ENCODE measurements at regions not wholly inside any gene's neighbourhood (a gene's known extent, or its start where the extent isn't known, plus 50 kb on each side); places are given as distances from the start of the nearest gene placed in this dataset.

DNA sequence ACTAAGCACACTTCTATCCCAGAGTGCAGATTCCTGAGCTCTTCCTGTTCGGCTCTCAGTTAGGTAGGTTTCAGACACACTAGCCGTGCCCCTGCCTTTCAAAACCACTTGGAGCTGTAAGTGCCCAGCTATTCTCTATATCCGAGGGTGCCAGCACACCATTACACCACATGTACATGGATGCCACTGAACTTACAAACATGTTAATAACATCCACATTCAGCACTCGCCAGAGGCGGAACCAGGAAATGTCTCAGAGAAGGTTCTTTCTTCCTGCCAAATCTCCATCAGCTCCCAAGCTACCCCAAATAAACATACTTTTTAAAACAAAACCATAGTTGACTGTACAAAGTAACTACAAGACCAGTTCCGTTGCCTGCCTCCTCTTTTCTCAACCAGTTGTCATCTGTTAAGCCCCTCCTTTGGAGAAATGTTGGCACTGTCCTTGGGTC, 78.4 kb upstream of the CTTNBP2NL start:
- H3K9me3 Mint-ChIP-seq: no peaks in the 10 kb centered on the region
- H3K36me3 Mint-ChIP-seq (ENCODE audit: low read depth): no peaks in the 10 kb centered on the region
- peaks cover 6% of the 10 kb centered on the region for H3K27me3 Mint-ChIP-seq
- no peak overlapping the region for H3K4me3 Mint-ChIP-seq
- no peaks in the 10 kb centered on the region for H3K4me1 Mint-ChIP-seq (ENCODE audit: low read depth)
- no peak overlapping the region for H3K27ac Mint-ChIP-seq
- no peak for DNase-seq

- H3K4me3 Mint-ChIP-seq: no peak overlapping the region
- no peaks in the 10 kb centered on the region for H3K36me3 Mint-ChIP-seq (ENCODE audit: low read depth)
- no peaks in the 10 kb centered on the region for H3K4me1 Mint-ChIP-seq (ENCODE audit: low read depth)
- DNase-seq: no peak
- no peaks in the 10 kb centered on the region for H3K9me3 Mint-ChIP-seq
- peaks cover 4% of the 10 kb centered on the region for H3K27me3 Mint-ChIP-seq
- H3K27ac Mint-ChIP-seq: no peak overlapping the region
These were observed 77.8 kb upstream of the CTTNBP2NL start for GRCh38 chr1:112318263-112318662.

- Mint-ChIP-seq H3K4me3 (no peak overlapping the region), H3K36me3 (ENCODE audit: low read depth) (no peaks in the 10 kb centered on the region), H3K4me1 (ENCODE audit: low read depth) (no peaks in the 10 kb centered on the region), H3K27ac (no peak overlapping the region), H3K9me3 (no peaks in the 10 kb centered on the region), H3K27me3 (no peaks in the 10 kb centered on the region)
- DNase-seq: no peak
These were observed 77.2 kb upstream of the CTTNBP2NL start for GRCh38 chr1:112318698-112319370.

GRCh38 chr1:112319371-112320040, 76.5 kb upstream of the CTTNBP2NL start:
- no peak for DNase-seq
- H3K4me3 Mint-ChIP-seq: no peak overlapping the region
- no peaks in the 10 kb centered on the region for H3K4me1 Mint-ChIP-seq (ENCODE audit: low read depth)
- no peak overlapping the region for H3K27ac Mint-ChIP-seq
- no peaks in the 10 kb centered on the region for H3K36me3 Mint-ChIP-seq (ENCODE audit: low read depth)
- H3K9me3 Mint-ChIP-seq: no peaks in the 10 kb centered on the region
- H3K27me3 Mint-ChIP-seq: no peaks in the 10 kb centered on the region

DNA sequence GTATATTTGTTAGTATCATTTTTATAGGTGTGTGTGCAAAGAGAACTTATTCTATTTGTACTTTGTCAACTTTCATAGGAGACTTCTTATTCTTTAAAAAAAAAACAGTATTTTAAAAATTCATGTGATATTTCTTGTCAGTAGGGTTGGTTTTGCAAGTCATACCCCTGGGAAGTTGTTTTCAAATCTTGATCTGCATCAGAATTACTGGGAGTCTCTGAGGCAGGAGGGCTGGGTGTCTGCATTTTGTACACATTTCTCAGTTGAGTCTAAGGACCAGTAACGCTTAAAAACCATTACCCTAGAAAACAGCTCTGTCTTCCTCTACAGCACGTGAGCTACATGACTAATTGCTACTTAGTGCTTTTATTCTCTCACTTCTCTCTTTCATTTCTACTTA, 76.0 kb upstream of the CTTNBP2NL start:
- Mint-ChIP-seq H3K36me3 (ENCODE audit: low read depth) (no peaks in the 10 kb centered on the region), H3K27ac (no peak overlapping the region), H3K9me3 (no peaks in the 10 kb centered on the region), H3K27me3 (peaks cover under 1% of the 10 kb centered on the region), H3K4me3 (no peak overlapping the region), H3K4me1 (ENCODE audit: low read depth) (no peaks in the 10 kb centered on the region)
- no peak for DNase-seq

DNA sequence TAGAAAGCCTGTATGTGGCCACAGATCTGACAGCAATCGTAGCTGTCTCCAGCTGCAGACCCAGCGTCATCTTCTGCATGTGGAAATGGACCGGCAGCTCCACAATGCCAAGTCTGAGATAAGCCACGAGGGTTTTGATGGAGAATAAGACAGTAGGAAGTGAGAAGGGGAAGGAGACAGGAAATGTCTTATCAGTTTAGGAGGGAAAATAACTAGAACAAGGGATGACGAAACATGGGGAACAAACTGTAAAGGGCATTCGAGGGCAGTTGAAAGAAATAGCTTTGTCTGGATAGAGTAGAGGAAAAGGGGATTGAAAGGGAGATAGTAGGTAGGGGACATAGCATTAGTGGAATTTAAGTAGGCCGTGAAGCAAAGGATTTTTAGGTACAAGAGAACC, 74.0 kb upstream of the CTTNBP2NL start:
- Mint-ChIP-seq H3K4me3 (no peak overlapping the region), H3K27me3 (peaks cover 12% of the 10 kb centered on the region), H3K27ac (no peak overlapping the region), H3K4me1 (ENCODE audit: low read depth) (no peaks in the 10 kb centered on the region), H3K9me3 (no peaks in the 10 kb centered on the region), H3K36me3 (ENCODE audit: low read depth) (no peaks in the 10 kb centered on the region)
- DNase-seq: no peak

DNA sequence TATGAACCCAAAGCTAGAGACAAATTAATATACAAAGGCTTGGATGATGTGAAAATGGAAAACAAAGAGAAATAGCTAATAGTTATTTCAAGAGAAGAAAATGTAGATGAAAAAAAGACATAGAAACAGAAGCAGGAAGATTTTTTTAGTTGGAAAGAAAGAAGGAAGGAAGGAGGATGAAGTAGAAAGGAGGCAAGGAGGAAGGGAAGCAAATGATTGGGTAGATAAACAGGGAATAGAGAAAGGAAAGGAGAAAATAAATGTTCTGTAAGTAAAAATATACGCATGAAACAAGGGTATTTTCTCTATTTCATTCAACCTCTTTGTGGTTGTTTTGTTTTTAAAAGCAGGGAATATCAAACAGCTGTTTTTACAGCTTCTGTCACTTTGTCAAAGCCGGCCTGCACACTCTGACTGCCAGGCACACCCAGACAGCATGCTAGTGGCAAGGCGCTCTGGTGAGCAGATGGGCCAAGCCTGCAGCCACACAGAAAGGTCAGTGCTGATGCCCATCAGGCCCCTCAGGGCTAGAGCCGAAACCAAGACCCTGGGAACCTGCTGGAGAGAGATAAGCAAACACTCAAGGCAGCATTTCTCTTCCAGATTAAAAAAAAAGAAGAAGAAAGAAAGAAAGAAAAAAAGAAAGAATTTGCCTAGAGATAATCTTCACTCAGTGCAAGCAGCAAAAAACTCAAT, 72.9 kb upstream of the CTTNBP2NL start:
- Mint-ChIP-seq H3K4me1 (ENCODE audit: low read depth) (no peaks in the 10 kb centered on the region), H3K4me3 (no peak overlapping the region), H3K36me3 (ENCODE audit: low read depth) (no peaks in the 10 kb centered on the region), H3K27me3 (peaks cover 15% of the 10 kb centered on the region), H3K27ac (no peak overlapping the region), H3K9me3 (no peaks in the 10 kb centered on the region)
- no peak for DNase-seq

- peaks cover 23% of the 10 kb centered on the region for H3K27me3 Mint-ChIP-seq
These were observed 70.5 kb upstream of the CTTNBP2NL start for GRCh38 chr1:112325504-112325903.

GRCh38 chr1:112328600-112328999, 67.4 kb upstream of the CTTNBP2NL start:
- Mint-ChIP-seq H3K27ac (no peak overlapping the region), H3K27me3 (peaks cover 34% of the 10 kb centered on the region), H3K4me3 (no peak overlapping the region), H3K4me1 (ENCODE audit: low read depth) (no peaks in the 10 kb centered on the region), H3K9me3 (no peaks in the 10 kb centered on the region), H3K36me3 (ENCODE audit: low read depth) (no peaks in the 10 kb centered on the region)
- DNase-seq: no peak

More at GRCh38 chr1:112325504-112325903, 70.5 kb upstream of the CTTNBP2NL start:
- DNase-seq: no peak
- Mint-ChIP-seq H3K4me3 (no peak overlapping the region), H3K36me3 (ENCODE audit: low read depth) (no peaks in the 10 kb centered on the region), H3K4me1 (ENCODE audit: low read depth) (no peaks in the 10 kb centered on the region), H3K27ac (no peak overlapping the region), H3K9me3 (no peaks in the 10 kb centered on the region)

GRCh38 chr1:112332176-112333150, 63.6 kb upstream of the CTTNBP2NL start:
- Mint-ChIP-seq H3K27me3 (peaks cover 33% of the 10 kb centered on the region), H3K4me1 (ENCODE audit: low read depth) (peaks cover 6% of the 10 kb centered on the region), H3K36me3 (ENCODE audit: low read depth) (no peaks in the 10 kb centered on the region), H3K4me3 (no peak overlapping the region), H3K27ac (no peak overlapping the region), H3K9me3 (no peaks in the 10 kb centered on the region)
- DNase-seq: no peak

GRCh38 chr1:112335351-112335750, 60.7 kb upstream of the CTTNBP2NL start:
- H3K27me3 Mint-ChIP-seq: peaks cover 40% of the 10 kb centered on the region
- no peak overlapping the region for H3K27ac Mint-ChIP-seq
- no peaks in the 10 kb centered on the region for H3K9me3 Mint-ChIP-seq
- H3K4me3 Mint-ChIP-seq: no peak overlapping the region
- no peaks in the 10 kb centered on the region for H3K36me3 Mint-ChIP-seq (ENCODE audit: low read depth)
- DNase-seq: no peak
- peaks cover 6% of the 10 kb centered on the region for H3K4me1 Mint-ChIP-seq (ENCODE audit: low read depth)

- peaks cover 33% of the 10 kb centered on the region for H3K27me3 Mint-ChIP-seq
- no peak overlapping the region for H3K4me3 Mint-ChIP-seq
These were observed 58.9 kb upstream of the CTTNBP2NL start for GRCh38 chr1:112337028-112337531.

DNA sequence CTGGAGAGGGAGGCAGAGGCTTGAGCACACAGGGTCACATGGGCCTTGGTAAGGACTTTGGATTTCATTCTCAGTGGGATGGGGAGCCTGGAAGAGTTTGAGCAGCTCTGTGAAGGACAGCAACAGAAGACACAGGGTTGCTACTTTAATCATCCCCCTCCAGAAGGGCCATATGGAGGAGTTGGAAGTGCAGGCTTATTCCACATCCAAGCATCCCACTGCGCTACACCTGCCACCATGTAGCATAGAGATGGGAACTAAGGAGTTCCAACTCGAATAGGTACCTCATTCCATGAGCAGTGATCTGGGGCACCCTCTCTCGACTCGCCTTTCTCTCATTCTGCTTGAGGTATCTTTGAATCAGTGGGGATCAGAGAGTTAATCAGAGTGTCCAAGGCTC, 54.0 kb upstream of the CTTNBP2NL start:
- H3K4me3 Mint-ChIP-seq: no peak overlapping the region
- H3K36me3 Mint-ChIP-seq (ENCODE audit: low read depth): no peaks in the 10 kb centered on the region
- no peaks in the 10 kb centered on the region for H3K9me3 Mint-ChIP-seq
- peaks cover 20% of the 10 kb centered on the region for H3K4me1 Mint-ChIP-seq (ENCODE audit: low read depth)
- H3K27ac Mint-ChIP-seq: no peak overlapping the region
- no peak for DNase-seq
- peaks cover 19% of the 10 kb centered on the region for H3K27me3 Mint-ChIP-seq

More at GRCh38 chr1:112337028-112337531, 58.9 kb upstream of the CTTNBP2NL start:
- Mint-ChIP-seq H3K36me3 (ENCODE audit: low read depth) (no peaks in the 10 kb centered on the region), H3K4me1 (ENCODE audit: low read depth) (peaks cover 6% of the 10 kb centered on the region), H3K9me3 (no peaks in the 10 kb centered on the region), H3K27ac (no peak overlapping the region)
- DNase-seq: no peak

GRCh38 chr1:112342558-112342957, 53.5 kb upstream of the CTTNBP2NL start:
- Mint-ChIP-seq H3K4me1 (ENCODE audit: low read depth) (peaks cover 17% of the 10 kb centered on the region), H3K27ac (no peak overlapping the region), H3K27me3 (peaks cover 15% of the 10 kb centered on the region), H3K4me3 (no peak overlapping the region), H3K36me3 (ENCODE audit: low read depth) (no peaks in the 10 kb centered on the region), H3K9me3 (no peaks in the 10 kb centered on the region)
- DNase-seq: no peak
